ENCODE measurements at regions not wholly inside any gene's neighbourhood (a gene's known extent, or its start where the extent isn't known, plus 50 kb on each side); places are given as distances from the start of the nearest gene placed in this dataset.
"Not testable (repeated sequence)": the region's sequence is repeated elsewhere in the genome, so short reads cannot be mapped to it uniquely, and the experiment has no call there.

DNA sequence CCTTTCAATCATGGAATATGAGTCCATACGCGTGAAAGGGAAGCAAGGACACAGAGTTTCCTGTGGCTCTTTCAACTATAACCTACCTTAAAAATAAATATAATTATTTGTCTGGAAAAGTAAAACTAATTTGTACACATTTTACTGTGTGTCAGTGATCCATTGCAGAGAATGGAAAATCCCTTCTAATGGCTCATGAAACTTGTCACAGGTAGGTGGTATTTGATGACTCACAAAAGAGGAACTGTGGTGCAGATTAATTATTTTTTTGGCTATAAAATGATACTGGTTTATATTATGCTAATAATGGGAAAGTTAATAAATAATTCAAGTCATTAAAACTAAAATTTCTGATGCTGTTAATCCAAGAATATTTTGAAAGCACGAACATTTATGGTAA is 792.2 kb downstream of the METTL15 start:
- DNase-seq (ENCODE audit: low read depth in 2 of 2) = no peak

- DNase-seq (ENCODE audit: low read depth in 2 of 2) = no peak
Measured at GRCh38 chr11:28899706-28900105, 791.5 kb downstream of the METTL15 start.

DNA sequence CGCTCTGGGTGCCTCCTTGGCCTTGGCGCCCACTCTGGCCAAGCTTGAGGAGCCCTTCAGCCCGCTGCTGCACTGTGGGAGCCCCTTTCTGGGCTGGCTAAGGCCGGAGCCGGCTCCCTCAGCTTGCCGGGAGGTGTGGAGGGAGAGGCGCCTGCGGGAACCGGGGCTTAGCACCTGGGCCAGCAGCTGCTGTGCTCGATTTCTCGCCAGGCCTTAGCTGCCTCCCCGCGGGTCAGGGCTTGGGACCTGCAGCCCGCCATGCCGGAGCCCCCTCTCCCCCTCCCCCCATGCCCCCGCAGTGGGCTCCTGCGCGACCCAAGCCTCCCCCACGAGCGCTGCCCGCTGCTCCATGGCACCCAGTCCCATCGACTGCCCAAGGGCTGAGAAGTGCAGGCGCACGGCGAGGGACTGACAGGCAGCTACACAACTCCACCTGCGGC is 782.4 kb downstream of the METTL15 start:
- not testable (repeated sequence) for DNase-seq (ENCODE audit: low read depth in 2 of 2)

GRCh38 chr11:28887681-28888080 is 779.5 kb downstream of the METTL15 start:
- DNase-seq (ENCODE audit: low read depth in 2 of 2) = no peak

GRCh38 chr11:28879869-28880268 is 771.7 kb downstream of the METTL15 start:
- DNase-seq (ENCODE audit: low read depth in 2 of 2) = no peak

- DNase-seq (ENCODE audit: low read depth in 2 of 2) = no peak
Measured at GRCh38 chr11:28878025-28878424, 769.8 kb downstream of the METTL15 start.

DNA sequence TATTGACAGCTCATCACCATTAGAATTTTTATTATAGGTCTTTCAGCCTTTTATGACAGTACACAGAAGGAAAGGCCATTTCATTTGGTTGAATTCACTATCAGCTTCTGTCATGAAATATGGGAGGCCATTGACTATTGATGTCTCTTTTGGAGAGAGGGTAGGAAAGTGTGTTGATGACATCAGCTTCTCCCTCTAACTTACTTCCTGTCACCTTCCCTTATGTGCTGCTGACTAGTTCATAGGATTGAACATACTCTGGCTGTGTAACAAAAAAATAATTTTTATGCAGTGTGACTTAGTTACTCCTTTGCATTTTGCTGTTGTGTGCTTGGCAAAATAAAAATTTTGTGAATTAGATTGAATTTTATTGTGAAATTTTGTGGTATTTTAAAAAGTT is 769.2 kb downstream of the METTL15 start:
- no peak for DNase-seq (ENCODE audit: low read depth in 2 of 2)

GRCh38 chr11:28874706-28875105 is 766.5 kb downstream of the METTL15 start:
- no peak for DNase-seq (ENCODE audit: low read depth in 2 of 2)

DNA sequence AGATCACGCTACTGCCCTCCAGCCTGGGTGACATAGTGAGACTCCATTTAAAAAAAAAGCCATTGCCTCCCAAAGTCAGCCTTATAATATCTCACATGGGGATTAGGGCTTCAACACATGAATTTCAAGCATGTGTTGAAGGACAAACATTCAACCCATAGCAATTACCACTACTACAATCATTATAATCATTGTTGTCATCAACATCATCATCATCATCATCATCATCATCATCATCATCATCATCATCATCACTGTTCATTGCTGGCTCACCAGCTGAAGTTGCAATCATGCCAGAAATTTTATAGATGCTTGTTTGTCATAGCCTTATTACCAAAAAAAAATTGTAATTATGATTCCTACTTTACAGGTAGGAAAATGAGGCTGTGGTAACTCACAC is 762.9 kb downstream of the METTL15 start:
- no peak for DNase-seq (ENCODE audit: low read depth in 2 of 2)

- DNase-seq (ENCODE audit: low read depth in 2 of 2) = no peak
Measured at GRCh38 chr11:28863422-28863821, 755.2 kb downstream of the METTL15 start.

GRCh38 chr11:28860893-28861292 is 752.7 kb downstream of the METTL15 start:
- no peak for DNase-seq (ENCODE audit: low read depth in 2 of 2)

GRCh38 chr11:28858076-28858475 is 749.9 kb downstream of the METTL15 start:
- DNase-seq (ENCODE audit: low read depth in 2 of 2) = no peak

GRCh38 chr11:28849053-28849452 is 740.9 kb downstream of the METTL15 start:
- no peak for DNase-seq (ENCODE audit: low read depth in 2 of 2)

DNA sequence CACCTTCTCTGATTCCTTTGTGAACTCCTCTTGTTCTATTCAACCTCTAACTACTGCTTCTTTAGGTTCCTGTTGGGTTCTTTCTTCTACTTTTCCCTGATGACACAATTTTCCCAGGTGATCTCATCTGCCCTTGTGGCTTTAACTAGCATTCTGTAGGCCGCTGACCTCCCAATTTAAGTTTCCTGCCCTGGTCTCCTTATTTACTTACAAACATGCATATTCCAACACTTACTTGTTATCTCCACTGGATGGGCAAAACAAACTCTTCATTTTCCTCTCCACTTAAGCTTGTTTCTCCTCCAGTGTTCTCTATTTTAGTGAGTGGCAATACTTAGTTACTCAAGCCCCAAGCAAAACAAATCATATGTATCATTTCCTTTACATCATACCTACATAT is 734.5 kb downstream of the METTL15 start:
- no peak for DNase-seq (ENCODE audit: low read depth in 2 of 2)

- no peak for DNase-seq (ENCODE audit: low read depth in 2 of 2)
Measured at GRCh38 chr11:28838741-28839140, 730.6 kb downstream of the METTL15 start.

GRCh38 chr11:28837599-28837998 is 729.4 kb downstream of the METTL15 start:
- DNase-seq (ENCODE audit: low read depth in 2 of 2) = no peak

DNA sequence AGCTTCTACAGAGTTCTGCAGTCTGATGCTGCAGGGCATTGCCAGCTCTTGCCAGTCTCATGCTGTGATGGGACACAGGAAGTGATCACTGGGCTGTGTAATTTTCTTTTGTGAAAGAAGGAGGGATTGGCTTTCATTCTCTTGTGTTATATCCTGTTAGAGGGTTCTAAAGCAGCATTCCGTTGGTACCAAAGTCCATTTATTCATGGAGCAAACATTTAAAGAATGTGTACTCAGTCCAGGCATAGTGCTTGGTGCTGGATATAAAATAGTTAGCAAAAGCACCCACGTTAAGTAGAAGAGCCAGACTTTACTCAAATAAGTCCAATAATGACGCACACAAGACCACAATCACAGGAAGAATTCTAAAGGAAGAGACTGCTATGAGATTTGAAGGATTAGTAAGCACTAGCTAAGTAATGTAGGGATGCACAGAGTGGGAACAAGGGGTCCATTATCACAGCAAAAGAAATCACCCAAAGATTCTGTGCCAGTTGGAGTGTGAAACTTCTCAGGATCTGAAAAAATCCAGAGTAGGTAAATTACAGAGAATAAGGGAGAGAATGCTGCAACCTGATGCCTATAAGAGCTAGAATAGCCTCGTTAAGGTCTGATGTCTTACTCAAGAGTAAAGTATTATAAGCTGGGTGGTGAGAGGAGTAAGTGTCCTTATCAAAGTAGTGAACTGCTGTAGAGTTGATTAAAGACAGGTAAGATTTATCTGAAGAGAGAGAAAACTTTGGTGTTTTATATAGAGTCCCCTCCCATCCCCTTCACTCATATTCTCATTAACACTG is 728.3 kb downstream of the METTL15 start:
- no peak for DNase-seq (ENCODE audit: low read depth in 2 of 2)

DNA sequence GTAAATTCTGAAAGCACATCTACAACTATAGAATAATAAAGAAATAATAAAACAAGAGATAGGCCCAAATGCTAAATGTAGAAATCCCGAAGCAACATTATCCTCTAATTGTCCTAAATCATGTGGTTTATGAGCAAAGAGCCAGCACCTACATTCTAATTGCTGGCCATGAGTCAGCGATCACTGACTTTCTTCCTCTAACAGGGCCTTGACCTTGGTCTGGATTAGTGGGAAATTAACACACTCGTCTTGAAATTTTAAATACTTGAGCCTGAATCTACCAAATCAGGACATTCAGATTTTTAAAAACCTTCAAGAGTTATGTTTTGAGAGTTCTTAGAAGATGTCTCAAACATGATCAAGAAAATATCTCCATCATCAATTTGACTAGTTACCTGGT is 727.6 kb downstream of the METTL15 start:
- DNase-seq (ENCODE audit: low read depth in 2 of 2) = no peak

- DNase-seq (ENCODE audit: low read depth in 2 of 2) = no peak
Measured at GRCh38 chr11:28835317-28835716, 727.1 kb downstream of the METTL15 start.

GRCh38 chr11:28834877-28835276 is 726.7 kb downstream of the METTL15 start:
- DNase-seq (ENCODE audit: low read depth in 2 of 2) = no peak

- no peak for DNase-seq (ENCODE audit: low read depth in 2 of 2)
Measured at GRCh38 chr11:28833670-28834069, 725.5 kb downstream of the METTL15 start.

GRCh38 chr11:28833169-28833568 is 725.0 kb downstream of the METTL15 start:
- DNase-seq (ENCODE audit: low read depth in 2 of 2) = no peak

DNA sequence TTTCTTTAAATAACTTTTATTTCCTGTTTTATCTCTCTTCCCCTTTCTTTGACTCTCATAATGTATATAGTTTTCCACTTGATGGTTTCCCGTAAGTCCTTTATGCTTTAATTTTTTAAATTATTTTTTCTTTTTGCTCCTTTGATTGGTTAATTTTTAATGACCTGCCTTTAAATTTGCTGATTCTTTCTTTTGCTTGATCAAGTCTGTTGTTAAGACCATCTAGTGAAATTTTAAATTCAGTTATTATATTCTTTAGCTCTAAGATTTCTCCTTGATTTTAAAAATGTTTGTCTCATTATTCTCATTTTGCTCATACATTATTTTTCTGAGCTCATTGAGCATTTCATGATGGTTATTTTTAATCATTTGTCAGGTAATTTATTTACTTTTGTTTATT is 718.6 kb downstream of the METTL15 start:
- DNase-seq (ENCODE audit: low read depth in 2 of 2) = no peak

DNA sequence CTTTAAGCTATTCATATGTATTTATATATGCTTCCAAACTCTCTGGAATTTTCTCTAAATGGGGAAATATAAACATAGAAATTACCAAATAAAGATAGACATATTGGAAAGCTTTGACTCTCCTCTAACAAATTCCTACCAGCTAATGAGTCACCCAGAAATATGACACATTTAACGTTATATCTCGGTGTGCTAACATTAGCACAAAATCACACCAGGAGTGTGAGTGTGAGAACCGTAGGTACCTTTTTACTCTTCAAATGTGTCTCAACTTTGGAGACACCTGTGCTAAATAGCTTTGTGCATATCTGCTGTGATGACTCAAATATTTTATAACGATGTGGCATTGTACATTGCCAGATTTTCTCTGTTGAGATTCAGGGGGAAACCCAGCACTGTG is 714.4 kb downstream of the METTL15 start:
- DNase-seq (ENCODE audit: low read depth in 2 of 2) = no peak
